ENCODE measurements at regions not wholly inside any gene's neighbourhood (a gene's known extent, or its start where the extent isn't known, plus 50 kb on each side); places are given as distances from the start of the nearest gene placed in this dataset.

- no peak for TF ChIP-seq CTCF (IDR thresholded peaks at IDR 0.05)
- no peak for TF ChIP-seq POLR2A (IDR thresholded peaks at IDR 0.05)
These were observed 515.1 kb downstream of the RPL10L start for GRCh38 chr14:46136456-46136855.
